ENCODE measurements at regions not wholly inside any gene's neighbourhood (a gene's known extent, or its start where the extent isn't known, plus 50 kb on each side); places are given as distances from the start of the nearest gene placed in this dataset.

DNA sequence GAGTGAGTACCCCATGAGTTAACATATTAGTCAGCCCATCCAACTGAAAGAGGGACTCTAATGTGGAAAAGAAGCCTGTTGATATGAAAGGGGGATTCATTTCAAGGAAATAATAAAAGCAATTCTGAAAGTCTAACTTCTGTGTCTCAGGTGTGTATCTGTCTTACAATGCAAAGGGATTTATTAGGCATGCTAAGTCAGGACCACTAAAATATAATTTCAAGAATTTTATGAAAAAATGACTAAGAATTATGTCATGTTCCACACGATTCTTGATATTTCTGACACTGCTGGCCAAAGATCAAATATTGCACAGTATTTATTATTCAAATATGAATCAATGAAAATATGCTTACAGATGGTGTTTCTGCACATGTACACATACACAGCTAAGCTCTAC is 130.8 kb downstream of the KLF12 start:
- no peak for TF ChIP-seq GLIS3 (CRISPR knock-in tag; IDR thresholded peaks at IDR 0.05)
- TF ChIP-seq TOX (CRISPR knock-in tag; IDR thresholded peaks at IDR 0.05; ENCODE audit: borderline replicate concordance), result no peak
